HFFc6 (cell line): ENCODE measurements at regions not wholly inside any gene's neighbourhood (a gene's known extent, or its start where the extent isn't known, plus 50 kb on each side); places are given as distances from the start of the nearest gene placed in this dataset.

Experiments
- DNase-seq: peaks from one replicate; pipeline ENCODE4 v3.0.0-alpha.2; 2018
- H3K27ac Mint-ChIP-seq: 2 replicates; pipeline ENCODE4 v1.8.0; 2020; ENCODE audit warnings: mild to moderate bottlenecking, mixed read lengths
- H3K27me3 Mint-ChIP-seq: 2 replicates; pipeline ENCODE4 v1.8.0; 2021; ENCODE audit warnings: mild to moderate bottlenecking, moderate library complexity, mixed read lengths; ENCODE audit not compliant: insufficient read depth
- H3K36me3 Mint-ChIP-seq: 2 replicates; pipeline ENCODE4 v1.8.0; 2021; ENCODE audit warnings: low read depth, mixed read lengths
- H3K4me1 Mint-ChIP-seq: 2 replicates; pipeline ENCODE4 v1.8.0; 2020; ENCODE audit warnings: low read depth, mixed read lengths
- H3K4me3 Mint-ChIP-seq: 2 replicates; pipeline ENCODE4 v1.8.0; 2020; ENCODE audit warnings: mild to moderate bottlenecking, moderate library complexity, mixed read lengths
- H3K9me3 Mint-ChIP-seq: 2 replicates; pipeline ENCODE4 v1.8.0; 2020; ENCODE audit warnings: mild to moderate bottlenecking, mixed read lengths
- CTCF ChIP-seq: fragments of 200-600 bp; sonication (generic); IDR thresholded peaks from 2 replicates; pipeline ENCODE4 v1.5.0; 2021; ENCODE audit warnings: antibody characterized with exemption, mild to moderate bottlenecking

GRCh38 chr14:22152903-22153302 is 436.1 kb downstream of the DAD1 start:
- H3K27me3 Mint-ChIP-seq = peaks cover 7% of the 10 kb centered on the region; the same call in 1 of the 2 replicates
- no peak overlapping the region for H3K4me3 Mint-ChIP-seq
- TF ChIP-seq CTCF = no peak
- no peaks in the 10 kb centered on the region for H3K4me1 Mint-ChIP-seq
- H3K27ac Mint-ChIP-seq = no peak overlapping the region
- no peak for DNase-seq
- H3K9me3 Mint-ChIP-seq = peaks cover 12% of the 10 kb centered on the region
- no peaks in the 10 kb centered on the region for H3K36me3 Mint-ChIP-seq

DNA sequence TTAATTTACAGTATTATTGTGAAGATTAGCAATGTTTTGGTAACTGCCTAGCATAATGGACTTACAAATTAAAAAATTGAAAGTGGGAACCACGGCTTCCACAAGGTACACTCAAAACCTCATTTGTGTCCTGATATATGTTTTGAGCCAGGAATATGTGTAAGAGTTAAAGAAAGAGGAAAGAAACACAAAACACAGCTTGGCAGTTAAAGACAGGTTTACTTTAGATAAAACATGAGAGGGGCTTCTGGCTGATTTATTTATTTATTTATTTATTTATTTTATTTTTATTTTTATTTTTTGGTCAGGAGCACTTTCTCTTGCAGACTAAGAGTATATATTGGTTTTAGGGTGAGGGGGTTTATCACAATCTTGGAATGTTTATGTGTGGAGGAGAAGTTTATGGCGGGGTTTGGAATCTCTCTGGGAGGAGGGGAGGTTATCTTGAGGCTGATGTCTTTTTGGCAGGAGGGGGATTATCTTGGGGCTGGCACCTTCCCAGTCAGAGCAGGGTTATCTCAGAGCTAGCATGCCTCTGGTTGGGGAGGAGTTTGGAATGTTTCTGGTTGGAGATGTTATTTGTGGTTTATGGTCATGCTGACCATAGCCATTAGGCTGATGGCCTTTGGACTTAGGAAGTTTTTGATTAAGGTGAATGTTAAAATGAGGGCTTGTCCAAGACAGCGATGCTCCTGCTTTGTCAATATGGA is 436.7 kb downstream of the DAD1 start:
- no peak overlapping the region for H3K27ac Mint-ChIP-seq
- TF ChIP-seq CTCF = no peak
- H3K4me1 Mint-ChIP-seq = no peaks in the 10 kb centered on the region
- H3K27me3 Mint-ChIP-seq = peaks cover 8% of the 10 kb centered on the region; the same call in 1 of the 2 replicates
- no peaks in the 10 kb centered on the region for H3K36me3 Mint-ChIP-seq
- peaks cover 13% of the 10 kb centered on the region for H3K9me3 Mint-ChIP-seq
- no peak overlapping the region for H3K4me3 Mint-ChIP-seq
- DNase-seq = no peak

DNA sequence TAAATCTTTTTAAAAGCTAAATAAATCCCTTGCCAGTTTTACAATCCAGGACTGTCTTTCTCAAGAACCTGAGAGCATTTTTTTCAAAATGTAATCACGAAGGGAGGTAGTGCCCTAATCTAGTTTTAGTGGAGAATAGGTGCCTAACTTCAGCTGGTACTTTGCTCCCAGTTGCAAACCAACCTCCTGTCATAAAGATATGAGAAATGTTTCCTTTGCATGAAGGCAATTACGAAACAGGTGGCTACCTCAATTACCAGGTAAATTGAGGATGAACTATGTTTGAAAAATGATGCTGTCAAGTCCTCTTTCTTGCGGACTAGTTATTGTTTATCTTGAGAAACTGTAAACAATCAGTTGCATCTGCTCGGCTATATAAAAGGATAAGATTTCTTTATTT is 437.9 kb downstream of the DAD1 start:
- no peak for DNase-seq
- TF ChIP-seq CTCF = no peak
- H3K27ac Mint-ChIP-seq = no peak overlapping the region
- H3K27me3 Mint-ChIP-seq = peaks cover 5% of the 10 kb centered on the region; the same call in 1 of the 2 replicates
- H3K9me3 Mint-ChIP-seq = peaks cover 9% of the 10 kb centered on the region
- H3K4me1 Mint-ChIP-seq = no peaks in the 10 kb centered on the region
- H3K4me3 Mint-ChIP-seq = no peak overlapping the region
- no peaks in the 10 kb centered on the region for H3K36me3 Mint-ChIP-seq

GRCh38 chr14:22149058-22149457 is 440.0 kb downstream of the DAD1 start:
- no peak for TF ChIP-seq CTCF
- H3K9me3 Mint-ChIP-seq = peaks cover 9% of the 10 kb centered on the region
- no peak overlapping the region for H3K27ac Mint-ChIP-seq
- peaks cover 5% of the 10 kb centered on the region; the same call in 1 of the 2 replicates for H3K27me3 Mint-ChIP-seq
- no peak for DNase-seq
- no peaks in the 10 kb centered on the region for H3K4me1 Mint-ChIP-seq
- no peak overlapping the region for H3K4me3 Mint-ChIP-seq
- no peaks in the 10 kb centered on the region for H3K36me3 Mint-ChIP-seq

DNA sequence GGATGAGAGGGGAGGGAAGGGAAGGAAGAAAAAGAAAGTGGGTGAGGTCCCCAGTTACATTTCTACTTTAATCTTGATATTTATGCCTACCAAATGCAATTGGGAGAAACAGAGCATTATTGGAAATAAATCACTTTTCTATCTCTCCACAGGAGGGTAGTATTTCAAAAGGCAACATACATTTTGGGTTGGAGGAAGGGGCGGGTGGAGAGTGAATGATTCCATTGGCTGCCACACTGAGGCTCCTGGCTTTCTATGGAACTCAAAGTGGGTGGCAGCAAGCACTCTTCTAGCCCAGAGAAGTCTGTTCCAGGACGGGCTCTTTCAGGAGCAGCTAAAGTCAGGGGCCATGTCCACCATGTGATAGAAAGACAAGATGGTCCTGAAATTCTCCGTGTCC is 441.3 kb downstream of the DAD1 start:
- Mint-ChIP-seq H3K36me3 (no peaks in the 10 kb centered on the region), H3K4me3 (no peak overlapping the region), H3K27me3 (peaks cover 5% of the 10 kb centered on the region; the same call in 1 of the 2 replicates), H3K27ac (no peak overlapping the region), H3K4me1 (no peaks in the 10 kb centered on the region), H3K9me3 (peaks cover 9% of the 10 kb centered on the region)
- TF ChIP-seq CTCF = no peak
- no peak for DNase-seq
